Stimulated activated CD4-positive, alpha-beta T cell treated with anti-CD3 and anti-CD28 coated beads, TNF-alpha, amount 100 ng/mL, for 24 hours (primary cell): ENCODE measurements at regions not wholly inside any gene's neighbourhood (a gene's known extent, or its start where the extent isn't known, plus 50 kb on each side); places are given as distances from the start of the nearest gene placed in this dataset.

Experiments used
- DNase-seq, 3 experiments: peaks; one replicate each; pipeline ENCODE4 v3.0.0-alpha.2; 2020; ENCODE audit warnings: low read depth in 3 of 3

- no peak for DNase-seq
Measured at GRCh38 chr3:137204409-137204808, 246.6 kb downstream of the IL20RB start.

- no peak for DNase-seq
Measured at GRCh38 chr3:137205394-137206045, 247.7 kb downstream of the IL20RB start.

- no peak for DNase-seq
Measured at GRCh38 chr3:137207616-137208015, 249.8 kb downstream of the IL20RB start.

- DNase-seq: no peak
Measured at GRCh38 chr3:137217733-137218132, 259.9 kb downstream of the IL20RB start.

GRCh38 chr3:137219801-137220445 lies 262.1 kb downstream of the IL20RB start:
- DNase-seq: no peak

- DNase-seq: no peak
Measured at GRCh38 chr3:137222736-137223225, 265.0 kb downstream of the IL20RB start.

- no peak for DNase-seq
Measured at GRCh38 chr3:137224464-137224863, 266.7 kb downstream of the IL20RB start.

- DNase-seq: no peak
Measured at GRCh38 chr3:137242836-137243400, 285.1 kb downstream of the IL20RB start.

GRCh38 chr3:137246491-137246890 lies 288.7 kb downstream of the IL20RB start:
- no peak for DNase-seq

- no peak for DNase-seq
Measured at GRCh38 chr3:137249311-137249940, 291.6 kb downstream of the IL20RB start.

- DNase-seq: no peak
Measured at GRCh38 chr3:137259089-137259488, 301.3 kb downstream of the IL20RB start.

- DNase-seq: no peak
Measured at GRCh38 chr3:137259701-137260100, 301.9 kb downstream of the IL20RB start.

- no peak for DNase-seq
Measured at GRCh38 chr3:137264071-137264820, 306.5 kb downstream of the IL20RB start.

- DNase-seq: no peak
Measured at GRCh38 chr3:137264843-137265330, 307.1 kb downstream of the IL20RB start.

- DNase-seq: no peak
Measured at GRCh38 chr3:137282871-137283270, 325.1 kb downstream of the IL20RB start.

GRCh38 chr3:137285924-137286323 lies 328.1 kb downstream of the IL20RB start:
- DNase-seq: no peak

GRCh38 chr3:137293086-137293485 lies 335.3 kb downstream of the IL20RB start:
- no peak for DNase-seq

- no peak for DNase-seq
Measured at GRCh38 chr3:137294139-137294538, 336.4 kb downstream of the IL20RB start.

- no peak for DNase-seq
Measured at GRCh38 chr3:137294839-137295238, 337.1 kb downstream of the IL20RB start.

- no peak for DNase-seq
Measured at GRCh38 chr3:137295336-137295735, 337.6 kb downstream of the IL20RB start.

- DNase-seq: no peak
Measured at GRCh38 chr3:137296116-137296515, 338.3 kb downstream of the IL20RB start.

- no peak for DNase-seq
Measured at GRCh38 chr3:137297770-137298169, 340.0 kb downstream of the IL20RB start.
